ENCODE measurements at regions not wholly inside any gene's neighbourhood (a gene's known extent, or its start where the extent isn't known, plus 50 kb on each side); places are given as distances from the start of the nearest gene placed in this dataset.

DNA sequence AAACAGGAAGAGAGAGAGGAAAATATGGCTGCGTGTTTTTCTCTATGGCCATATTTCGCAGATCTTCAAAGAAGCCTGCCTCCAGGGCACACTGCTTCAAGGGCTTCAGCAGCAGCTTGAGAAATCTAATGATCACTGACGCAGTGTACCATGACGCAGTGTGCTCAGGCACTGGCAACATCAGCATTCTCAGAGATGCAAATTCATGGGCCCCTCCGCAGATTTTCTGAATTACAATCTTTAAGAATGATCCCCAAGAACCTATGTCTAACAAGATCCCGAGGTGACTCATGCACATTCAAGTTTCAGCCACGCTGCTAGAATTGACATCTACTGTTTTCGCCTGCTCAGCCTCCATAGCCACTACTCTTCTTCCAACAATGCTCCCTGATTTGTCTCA is 143.9 kb upstream of the ZNF366 start:
- H2BK15ac ChIP-seq (ENCODE audit: low read depth, low read length): no peak overlapping the region
- no peaks in the 10 kb centered on the region for H3K79me1 ChIP-seq (ENCODE audit: insufficient read depth, low read depth, low read length, poor library complexity, severe bottlenecking)
- no peaks in the 10 kb centered on the region for H4K20me1 ChIP-seq (ENCODE audit: control insufficient read depth, insufficient read depth, insufficient read length)
- no peak overlapping the region for H3T11ph ChIP-seq (ENCODE audit: low read length)
- Mint-ChIP-seq H3K36me3 (ENCODE audit: insufficient read depth in 1 of 3, low read depth in 3 of 3) (no peaks in the 10 kb centered on the region), H3K27me3 (ENCODE audit: low read depth) (no peaks in the 10 kb centered on the region), H3K9me3 (no peaks in the 10 kb centered on the region), H3K27ac (peak overlapping the region in 1 of 3 experiments; percentile 66; a peak in 1 of 7 replicates), H3K4me3 (no peak overlapping the region), H3K4me1 (peaks cover 10 to 12% of the 10 kb centered on the region in 2 experiments)
- H3K79me2 ChIP-seq (ENCODE audit: insufficient read depth, low read length): no peaks in the 10 kb centered on the region
- no CpG with 5 or more reads among the region's 8 CpGs for WGBS (ENCODE audit: extremely low coverage, insufficient read length, low lambda C conversion rate)
- H3K56ac ChIP-seq (ENCODE audit: insufficient read length, low read depth, low read length): no peak overlapping the region
- no peak overlapping the region for H2BK20ac ChIP-seq (ENCODE audit: low read depth, low read length, poor library complexity, severe bottlenecking)
- no peaks in the 10 kb centered on the region for H3K27me3 ChIP-seq (ENCODE audit: insufficient read depth, low read length)
- no peak overlapping the region for H4K8ac ChIP-seq (replicated peaks; ENCODE audit: insufficient read length, low read depth, low read length)
- H3K9ac ChIP-seq (ENCODE audit: extremely low read depth, insufficient read length, low read length): no peak overlapping the region
- no peaks in the 10 kb centered on the region for H3K9me3 ChIP-seq (ENCODE audit: control insufficient read depth, low read depth, low read length)
- no peak overlapping the region for H3K23ac ChIP-seq (ENCODE audit: insufficient read length, low read depth, low read length)
- no peak overlapping the region for H2BK12ac ChIP-seq (ENCODE audit: insufficient read length, low read depth, low read length)
- H3K27ac ChIP-seq (ENCODE audit: insufficient read length, low read depth, low read length): no peak overlapping the region
- H2BK5ac ChIP-seq (ENCODE audit: insufficient read length, low read length): no peak overlapping the region
- H2AFZ ChIP-seq (ENCODE audit: low read length): no peak overlapping the region
- H2AK5ac ChIP-seq (ENCODE audit: insufficient read length, low read length): no peak overlapping the region
- no peaks in the 10 kb centered on the region for H3K23me2 ChIP-seq (ENCODE audit: insufficient read length, low read depth, low read length, poor library complexity, severe bottlenecking)
- H3K4ac ChIP-seq (ENCODE audit: low read depth, low read length): no peak overlapping the region
- H4K5ac ChIP-seq (ENCODE audit: insufficient read length, low read depth, low read length): no peak overlapping the region
- no peak overlapping the region for H3K14ac ChIP-seq (ENCODE audit: insufficient read depth, low read length)
- no peaks in the 10 kb centered on the region for H3K4me1 ChIP-seq (ENCODE audit: insufficient read depth, low read length)
- no peak overlapping the region for H3K4me2 ChIP-seq (ENCODE audit: insufficient read depth, insufficient read length, low read length)
- no peak overlapping the region for H3K18ac ChIP-seq (ENCODE audit: insufficient read length, low read depth, low read length)
- no peak for DNase-seq
- TF ChIP-seq, protein P1, sequence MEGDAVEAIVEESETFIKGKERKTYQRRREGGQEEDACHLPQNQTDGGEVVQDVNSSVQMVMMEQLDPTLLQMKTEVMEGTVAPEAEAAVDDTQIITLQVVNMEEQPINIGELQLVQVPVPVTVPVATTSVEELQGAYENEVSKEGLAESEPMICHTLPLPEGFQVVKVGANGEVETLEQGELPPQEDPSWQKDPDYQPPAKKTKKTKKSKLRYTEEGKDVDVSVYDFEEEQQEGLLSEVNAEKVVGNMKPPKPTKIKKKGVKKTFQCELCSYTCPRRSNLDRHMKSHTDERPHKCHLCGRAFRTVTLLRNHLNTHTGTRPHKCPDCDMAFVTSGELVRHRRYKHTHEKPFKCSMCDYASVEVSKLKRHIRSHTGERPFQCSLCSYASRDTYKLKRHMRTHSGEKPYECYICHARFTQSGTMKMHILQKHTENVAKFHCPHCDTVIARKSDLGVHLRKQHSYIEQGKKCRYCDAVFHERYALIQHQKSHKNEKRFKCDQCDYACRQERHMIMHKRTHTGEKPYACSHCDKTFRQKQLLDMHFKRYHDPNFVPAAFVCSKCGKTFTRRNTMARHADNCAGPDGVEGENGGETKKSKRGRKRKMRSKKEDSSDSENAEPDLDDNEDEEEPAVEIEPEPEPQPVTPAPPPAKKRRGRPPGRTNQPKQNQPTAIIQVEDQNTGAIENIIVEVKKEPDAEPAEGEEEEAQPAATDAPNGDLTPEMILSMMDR (conservative IDR thresholded peaks at IDR 0.05): no peak
- no peak overlapping the region for H2BK120ac ChIP-seq (ENCODE audit: low read depth, low read length, poor library complexity, severe bottlenecking)
- no peak overlapping the region for H4K91ac ChIP-seq (ENCODE audit: insufficient read length, low read depth, low read length)

Data from H9 (cell line).